Keratinocyte (primary cell): ENCODE measurements at regions not wholly inside any gene's neighbourhood (a gene's known extent, or its start where the extent isn't known, plus 50 kb on each side); places are given as distances from the start of the nearest gene placed in this dataset.

Experiments used
- DNase-seq: peaks from one replicate; pipeline ENCODE4 v3.0.0-alpha.2; 2011; ENCODE audit warnings: low read depth, missing footprints, low spot score
- FAIRE-seq: peaks from 2 replicates; lab custom pipeline; 2011; peaks lifted over from hg19 to GRCh38; lab: Jason Lieb, UNC
- H2AFZ ChIP-seq: 2 replicates; pipeline ENCODE4 v1.6.0; 2012; ENCODE audit warnings: low read length, control low read depth, inconsistent platforms; ENCODE audit not compliant: control insufficient read depth
- H3K27ac ChIP-seq: 2 replicates; pipeline ENCODE4 v1.5.1; 2011; ENCODE audit warnings: low read length; ENCODE audit not compliant: control insufficient read depth, insufficient read depth
- H3K27me3 ChIP-seq: 3 replicates; pipeline ENCODE4 v1.6.0; 2011; ENCODE audit warnings: low read length; ENCODE audit not compliant: control insufficient read depth, insufficient read depth; ENCODE audit errors: extremely low read depth
- H3K36me3 ChIP-seq, 2 experiments: 2 replicates in 1 of 2; 3 replicates in 1 of 2; pipeline ENCODE4 v1.5.1; 2011; ENCODE audit warnings: low read length in 2 of 2, mild to moderate bottlenecking in 1 of 2; ENCODE audit not compliant: control insufficient read depth in 2 of 2, insufficient read depth in 2 of 2; ENCODE audit errors: extremely low read depth in 1 of 2
- H3K4me1 ChIP-seq: 3 replicates; pipeline ENCODE4 v1.5.1; 2011; ENCODE audit warnings: low read length; ENCODE audit not compliant: control insufficient read depth, insufficient read depth; ENCODE audit errors: extremely low read depth
- H3K4me2 ChIP-seq: 3 replicates; pipeline ENCODE4 v1.6.0; 2011; ENCODE audit warnings: low read depth, low read length; ENCODE audit not compliant: control insufficient read depth, insufficient read depth; ENCODE audit errors: extremely low read depth
- H3K4me3 ChIP-seq, 3 experiments: fragments of 200-600 bp in 1 of 3; sonication (generic) in 1 of 3; 2 replicates in 2 of 3; 3 replicates in 1 of 3; pipeline ENCODE4 v1.5.1; 2011 to 2016; ENCODE audit warnings: low read length in 3 of 3, mild to moderate bottlenecking in 3 of 3, control low read depth in 2 of 3, inconsistent platforms in 1 of 3, low read depth in 1 of 3, mixed read lengths in 1 of 3, mixed run types in 1 of 3, moderate library complexity in 1 of 3; ENCODE audit not compliant: control insufficient read depth in 2 of 3, insufficient read depth in 2 of 3; ENCODE audit errors: extremely low read depth in 1 of 3
- H3K79me2 ChIP-seq: 2 replicates; pipeline ENCODE4 v1.6.0; 2012; ENCODE audit warnings: low read length; ENCODE audit not compliant: control insufficient read depth, insufficient read depth
- H3K9ac ChIP-seq: 3 replicates; pipeline ENCODE4 v1.6.0; 2011; ENCODE audit warnings: low read length; ENCODE audit not compliant: control insufficient read depth, insufficient read depth; ENCODE audit errors: extremely low read depth
- H3K9me1 ChIP-seq: 3 replicates; pipeline ENCODE4 v1.6.0; 2011; ENCODE audit warnings: low read length; ENCODE audit not compliant: control insufficient read depth, insufficient read depth; ENCODE audit errors: extremely low read depth
- H3K9me3 ChIP-seq: 2 replicates; pipeline ENCODE4 v1.5.1; 2012; ENCODE audit warnings: low read depth, low read length; ENCODE audit not compliant: control insufficient read depth
- H4K20me1 ChIP-seq: 3 replicates; pipeline ENCODE4 v1.6.0; 2011; ENCODE audit warnings: low read length; ENCODE audit not compliant: control insufficient read depth, insufficient read depth; ENCODE audit errors: extremely low read depth
- EZH2 ChIP-seq: IDR thresholded peaks from one replicate; pipeline ENCODE4 v1.6.1; 2012; ENCODE audit warnings: inconsistent platforms, mild to moderate bottlenecking, low read length, moderate library complexity
- dilution Hi-C: fragments of 300-500 bp; cut with MboI; formaldehyde crosslinking; loops from one replicate; pipeline ENCODE4 v1.7.0; 2020; ENCODE audit warnings: low sequenced_read_pairs; ENCODE audit not compliant: extremely low pct_ligation_motif_present
- TF ChIP-seq, protein P1 (sequence below), 3 experiments: IDR thresholded peaks in 1 of 3; conservative IDR thresholded peaks in 1 of 3; optimal IDR thresholded peaks in 1 of 3; 2 replicates in 2 of 3; 3 replicates in 1 of 3; pipeline versions ENCODE3 to v1.5.1; 2011; ENCODE audit warnings: low read length in 3 of 3, mild to moderate bottlenecking in 3 of 3, moderate library complexity in 2 of 3, control low read depth in 1 of 3, inconsistent platforms in 1 of 3; ENCODE audit not compliant: insufficient read depth in 2 of 3; ENCODE audit errors: extremely low read depth in 1 of 3

DNA sequence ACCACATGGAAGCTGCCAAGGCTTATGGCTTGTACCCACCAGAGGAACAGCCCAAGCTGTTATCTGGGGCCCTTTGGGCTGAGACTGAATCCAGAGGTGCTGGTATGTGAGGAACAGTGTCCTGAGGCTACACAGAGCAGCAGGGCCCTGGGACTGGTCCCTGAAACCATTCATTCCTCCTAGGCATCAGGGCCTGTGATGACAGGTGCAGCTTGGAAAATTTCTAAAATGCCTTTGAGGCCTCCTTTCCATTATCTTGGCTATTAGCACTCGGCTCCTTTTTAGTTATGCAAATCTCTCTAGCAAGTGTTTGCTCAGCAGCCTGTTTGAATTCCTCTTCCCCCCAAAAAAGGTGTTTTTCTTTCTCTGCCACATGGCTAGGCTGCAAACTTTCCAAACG lies 1151.7 kb upstream of the LRRN3 start:
- TF ChIP-seq, protein P1, sequence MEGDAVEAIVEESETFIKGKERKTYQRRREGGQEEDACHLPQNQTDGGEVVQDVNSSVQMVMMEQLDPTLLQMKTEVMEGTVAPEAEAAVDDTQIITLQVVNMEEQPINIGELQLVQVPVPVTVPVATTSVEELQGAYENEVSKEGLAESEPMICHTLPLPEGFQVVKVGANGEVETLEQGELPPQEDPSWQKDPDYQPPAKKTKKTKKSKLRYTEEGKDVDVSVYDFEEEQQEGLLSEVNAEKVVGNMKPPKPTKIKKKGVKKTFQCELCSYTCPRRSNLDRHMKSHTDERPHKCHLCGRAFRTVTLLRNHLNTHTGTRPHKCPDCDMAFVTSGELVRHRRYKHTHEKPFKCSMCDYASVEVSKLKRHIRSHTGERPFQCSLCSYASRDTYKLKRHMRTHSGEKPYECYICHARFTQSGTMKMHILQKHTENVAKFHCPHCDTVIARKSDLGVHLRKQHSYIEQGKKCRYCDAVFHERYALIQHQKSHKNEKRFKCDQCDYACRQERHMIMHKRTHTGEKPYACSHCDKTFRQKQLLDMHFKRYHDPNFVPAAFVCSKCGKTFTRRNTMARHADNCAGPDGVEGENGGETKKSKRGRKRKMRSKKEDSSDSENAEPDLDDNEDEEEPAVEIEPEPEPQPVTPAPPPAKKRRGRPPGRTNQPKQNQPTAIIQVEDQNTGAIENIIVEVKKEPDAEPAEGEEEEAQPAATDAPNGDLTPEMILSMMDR (optimal IDR thresholded peaks at IDR 0.05 in 1 of 3, IDR thresholded peaks at IDR 0.05 in 1 of 3, conservative IDR thresholded peaks at IDR 0.05 in 1 of 3; ENCODE audit: extremely low read depth in 1 of 3, insufficient read depth in 2 of 3, low read length in 3 of 3) = no peak
- TF ChIP-seq EZH2 = no peak
- H3K27ac ChIP-seq = no peak overlapping the region
- no peaks in the 10 kb centered on the region for H4K20me1 ChIP-seq
- no peak overlapping the region for H3K4me3 ChIP-seq
- H3K79me2 ChIP-seq = no peaks in the 10 kb centered on the region
- H3K4me2 ChIP-seq = no peak overlapping the region
- H3K36me3 ChIP-seq = no peaks in the 10 kb centered on the region
- dilution Hi-C loops = no loop called here
- H3K9ac ChIP-seq = no peak overlapping the region
- no peaks in the 10 kb centered on the region for H3K27me3 ChIP-seq
- no peaks in the 10 kb centered on the region for H3K9me1 ChIP-seq
- H2AFZ ChIP-seq = no peak overlapping the region
- H3K9me3 ChIP-seq = no peaks in the 10 kb centered on the region
- DNase-seq (no peak), FAIRE-seq (no peak)
- no peaks in the 10 kb centered on the region for H3K4me1 ChIP-seq

DNA sequence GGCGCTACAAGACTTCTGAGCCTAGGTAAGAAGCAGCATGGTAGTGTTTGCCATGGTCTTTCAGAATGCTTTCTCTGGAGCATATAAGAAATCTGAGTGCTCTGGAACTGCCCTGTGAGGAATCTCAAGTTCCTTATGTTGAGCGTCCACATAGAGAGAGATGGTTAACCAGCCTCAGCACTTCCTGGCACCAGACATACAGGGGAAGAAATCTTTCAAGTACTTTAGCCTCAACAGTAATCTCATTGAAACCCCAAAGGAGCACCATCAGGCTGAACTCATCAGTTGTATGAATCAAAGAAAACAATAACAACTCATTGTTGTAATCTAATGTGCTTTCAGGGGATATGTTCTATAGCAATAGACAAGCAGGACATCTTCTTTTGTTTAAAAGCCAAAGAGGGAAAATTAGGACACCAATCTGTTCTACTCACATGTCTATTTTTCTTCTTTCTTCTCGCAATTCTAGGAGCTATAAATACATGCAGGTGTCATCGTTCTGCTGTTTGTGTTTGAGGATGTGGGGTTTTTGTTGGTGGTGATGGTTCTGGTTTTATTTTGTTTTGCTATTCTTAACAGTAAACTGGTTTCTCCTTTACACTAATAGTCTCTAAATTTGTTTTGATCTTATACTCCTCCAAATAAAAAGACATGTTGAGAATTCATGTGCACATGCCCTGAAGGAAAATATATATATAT lies 1145.0 kb upstream of the LRRN3 start:
- Histone ChIP-seq H3K27ac (no peak overlapping the region), H3K9me3 (no peaks in the 10 kb centered on the region), H3K9me1 (no peaks in the 10 kb centered on the region), H4K20me1 (no peaks in the 10 kb centered on the region), H3K4me2 (no peak overlapping the region), H3K79me2 (no peaks in the 10 kb centered on the region), H3K4me1 (no peaks in the 10 kb centered on the region), H3K36me3 (no peaks in the 10 kb centered on the region), H3K4me3 (no peak overlapping the region), H3K27me3 (no peaks in the 10 kb centered on the region), H2AFZ (no peak overlapping the region), H3K9ac (no peak overlapping the region)
- FAIRE-seq (no peak), DNase-seq (no peak)
- TF ChIP-seq EZH2 = no peak
- TF ChIP-seq, protein P1 (optimal IDR thresholded peaks at IDR 0.05 in 1 of 3, IDR thresholded peaks at IDR 0.05 in 1 of 3, conservative IDR thresholded peaks at IDR 0.05 in 1 of 3; ENCODE audit: extremely low read depth in 1 of 3, insufficient read depth in 2 of 3, low read length in 3 of 3) = no peak
- dilution Hi-C loops = no loop called here
